ENCODE measurements at regions not wholly inside any gene's neighbourhood (a gene's known extent, or its start where the extent isn't known, plus 50 kb on each side); places are given as distances from the start of the nearest gene placed in this dataset.

- no peaks in the 10 kb centered on the region for H3K9me3 Mint-ChIP-seq
- peaks cover 9% of the 10 kb centered on the region for H3K4me1 Mint-ChIP-seq
- POLR2A ChIA-PET, result no interaction called here
- H3K4me3 Mint-ChIP-seq, result no peak overlapping the region
- CTCF ChIA-PET, result no interaction called here
- H3K27ac Mint-ChIP-seq, result no peak overlapping the region
- intact Hi-C loops (cut with micrococcal nuclease), result no loop called here
- DNase-seq (no peak), ATAC-seq (ENCODE audit: low read depth) (no peak)
- no peaks in the 10 kb centered on the region for H3K27me3 Mint-ChIP-seq
- no peaks in the 10 kb centered on the region for H3K36me3 Mint-ChIP-seq (ENCODE audit: low read depth)
- TF ChIP-seq CTCF (IDR thresholded peaks at IDR 0.05), result no peak
Measured at GRCh38 chr11:134559602-134559962, 147.5 kb upstream of the B3GAT1 start.

DNA sequence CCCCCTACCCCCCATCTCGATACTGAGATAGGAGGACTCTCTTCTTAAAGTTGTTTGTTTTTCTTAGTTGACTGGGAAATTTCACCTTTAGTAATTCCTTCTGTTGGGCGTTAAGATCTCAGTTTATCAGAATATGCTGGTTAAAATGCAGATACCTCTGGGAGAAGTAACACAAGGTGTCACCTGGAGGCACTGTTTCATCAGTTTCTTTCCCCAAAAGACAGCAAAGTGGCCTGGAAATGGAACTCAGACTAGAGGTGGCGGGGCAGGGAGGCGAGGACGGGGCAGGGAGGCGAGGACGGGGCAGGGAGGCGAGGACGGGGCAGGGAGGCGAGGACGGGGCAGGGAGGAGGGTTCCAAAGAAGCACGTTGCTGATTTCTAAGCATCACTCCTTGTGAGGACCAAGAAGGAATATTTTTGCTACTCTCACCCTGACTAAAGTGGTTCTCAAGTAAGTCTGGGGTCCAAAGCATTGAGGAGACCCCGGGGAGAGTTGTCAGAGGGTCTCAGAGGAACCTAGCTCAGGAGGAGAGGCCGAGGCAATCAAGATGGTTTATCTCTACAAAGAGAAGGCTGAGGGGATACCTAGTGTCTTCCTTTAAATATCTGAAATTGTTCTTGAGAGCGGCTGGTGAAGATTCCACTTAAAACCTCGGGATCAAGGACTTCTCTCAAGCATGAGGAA, 147.0 kb upstream of the B3GAT1 start:
- H3K27ac Mint-ChIP-seq, result no peak overlapping the region
- no peaks in the 10 kb centered on the region for H3K9me3 Mint-ChIP-seq
- DNase-seq (no peak), ATAC-seq (ENCODE audit: low read depth) (no peak)
- no peak for TF ChIP-seq CTCF (IDR thresholded peaks at IDR 0.05)
- no peaks in the 10 kb centered on the region for H3K36me3 Mint-ChIP-seq (ENCODE audit: low read depth)
- H3K4me3 Mint-ChIP-seq, result no peak overlapping the region
- ChIA-PET POLR2A (no interaction called here), CTCF (no interaction called here)
- intact Hi-C loops (cut with micrococcal nuclease), result no loop called here
- peaks cover 9% of the 10 kb centered on the region for H3K4me1 Mint-ChIP-seq
- H3K27me3 Mint-ChIP-seq, result no peaks in the 10 kb centered on the region

DNA sequence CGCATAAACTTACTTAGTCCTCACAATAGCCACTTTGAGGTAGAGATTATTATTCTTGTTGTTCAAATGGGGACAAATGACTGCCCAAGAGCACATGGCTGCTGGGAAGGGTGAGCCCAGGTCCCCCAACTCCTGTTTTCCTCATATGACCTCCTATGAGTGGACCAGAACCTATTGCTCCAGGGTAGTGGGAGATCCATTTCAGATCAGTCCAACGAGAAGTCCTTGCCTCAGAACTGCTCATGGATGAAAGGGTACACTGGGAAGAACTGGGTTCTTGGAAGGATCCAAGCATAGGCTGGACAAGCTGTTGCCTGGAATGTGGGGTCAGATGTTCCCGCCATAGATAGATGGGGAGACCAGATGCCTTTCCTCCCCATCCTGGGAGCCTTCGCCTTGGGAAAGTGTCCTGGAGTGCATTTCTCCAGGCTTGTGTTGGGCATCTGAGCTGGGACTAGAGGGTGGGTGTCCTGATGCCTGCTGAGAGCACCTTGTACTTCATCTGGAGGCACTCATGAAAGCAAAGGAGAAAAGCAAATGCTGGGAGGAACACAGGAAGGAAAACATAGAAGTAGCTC, 146.3 kb upstream of the B3GAT1 start:
- H3K27ac Mint-ChIP-seq, result no peak overlapping the region
- no peak for ATAC-seq (ENCODE audit: low read depth)
- H3K36me3 Mint-ChIP-seq (ENCODE audit: low read depth), result no peaks in the 10 kb centered on the region
- POLR2A ChIA-PET, result no interaction called here
- H3K9me3 Mint-ChIP-seq, result no peaks in the 10 kb centered on the region
- DNase-seq, result no peak
- no peak for TF ChIP-seq CTCF (IDR thresholded peaks at IDR 0.05)
- peaks cover 9% of the 10 kb centered on the region for H3K4me1 Mint-ChIP-seq
- H3K27me3 Mint-ChIP-seq, result no peaks in the 10 kb centered on the region
- H3K4me3 Mint-ChIP-seq, result no peak overlapping the region
- intact Hi-C loops (cut with micrococcal nuclease), result no loop called here
- CTCF ChIA-PET, result no interaction called here

- Mint-ChIP-seq H3K4me3 (no peak overlapping the region), H3K36me3 (ENCODE audit: low read depth) (no peaks in the 10 kb centered on the region), H3K4me1 (peaks cover 9% of the 10 kb centered on the region), H3K9me3 (no peaks in the 10 kb centered on the region), H3K27ac (no peak overlapping the region), H3K27me3 (no peaks in the 10 kb centered on the region)
- CTCF ChIA-PET, result no interaction called here
- POLR2A ChIA-PET, result no interaction called here
- DNase-seq (no peak), ATAC-seq (ENCODE audit: low read depth) (no peak)
- TF ChIP-seq CTCF (IDR thresholded peaks at IDR 0.05), result no peak
- intact Hi-C loops (cut with micrococcal nuclease), result no loop called here
Measured at GRCh38 chr11:134557571-134558257, 145.7 kb upstream of the B3GAT1 start.

GRCh38 chr11:134556186-134556585, 144.1 kb upstream of the B3GAT1 start:
- DNase-seq (no peak), ATAC-seq (ENCODE audit: low read depth) (no peak)
- ChIA-PET POLR2A (no interaction called here), CTCF (no interaction called here)
- no peak overlapping the region for H3K27ac Mint-ChIP-seq
- TF ChIP-seq CTCF (IDR thresholded peaks at IDR 0.05), result no peak
- no peaks in the 10 kb centered on the region for H3K36me3 Mint-ChIP-seq (ENCODE audit: low read depth)
- H3K4me3 Mint-ChIP-seq, result no peak overlapping the region
- H3K27me3 Mint-ChIP-seq, result peaks cover 4% of the 10 kb centered on the region
- no peaks in the 10 kb centered on the region for H3K9me3 Mint-ChIP-seq
- peaks cover 9% of the 10 kb centered on the region for H3K4me1 Mint-ChIP-seq
- intact Hi-C loops (cut with micrococcal nuclease), result no loop called here
